GM10266 (cell line): ENCODE measurements at regions not wholly inside any gene's neighbourhood (a gene's known extent, or its start where the extent isn't known, plus 50 kb on each side); places are given as distances from the start of the nearest gene placed in this dataset.

ENCODE experiments used
- DNase-seq: peaks from one replicate; pipeline ENCODE4 v3.0.0; 2012; ENCODE audit errors: extremely low spot score
- CTCF ChIP-seq: IDR thresholded peaks from 2 replicates; pipeline ENCODE4 v1.5.1; 2012; ENCODE audit warnings: mild to moderate bottlenecking, low read depth; ENCODE audit not compliant: control insufficient read depth, insufficient read depth; ENCODE audit errors: missing control alignments

DNA sequence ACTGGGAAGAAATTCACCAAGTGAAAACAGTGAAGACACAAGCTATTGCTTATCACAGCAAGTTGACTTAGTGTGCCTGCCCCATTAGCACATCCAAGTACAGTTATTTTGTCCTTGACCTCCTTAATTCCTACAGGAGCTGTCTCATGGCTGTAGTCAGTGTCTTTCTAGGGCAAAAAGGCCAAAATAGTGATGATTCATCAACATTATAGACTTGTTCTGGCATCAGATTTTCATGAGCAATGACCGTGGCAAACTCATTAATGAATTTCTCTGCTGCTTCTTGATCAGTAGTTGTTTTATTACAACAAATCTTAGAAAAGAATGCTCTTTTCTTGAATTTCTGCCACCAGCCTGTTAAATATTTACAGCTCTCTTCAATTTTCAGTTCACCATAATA lies 1169.3 kb upstream of the DDX18 start:
- DNase-seq, result no peak
- TF ChIP-seq CTCF, result no peak

GRCh38 chr2:116668691-116669090 lies 1145.8 kb upstream of the DDX18 start:
- no peak for TF ChIP-seq CTCF
- DNase-seq, result no peak

DNA sequence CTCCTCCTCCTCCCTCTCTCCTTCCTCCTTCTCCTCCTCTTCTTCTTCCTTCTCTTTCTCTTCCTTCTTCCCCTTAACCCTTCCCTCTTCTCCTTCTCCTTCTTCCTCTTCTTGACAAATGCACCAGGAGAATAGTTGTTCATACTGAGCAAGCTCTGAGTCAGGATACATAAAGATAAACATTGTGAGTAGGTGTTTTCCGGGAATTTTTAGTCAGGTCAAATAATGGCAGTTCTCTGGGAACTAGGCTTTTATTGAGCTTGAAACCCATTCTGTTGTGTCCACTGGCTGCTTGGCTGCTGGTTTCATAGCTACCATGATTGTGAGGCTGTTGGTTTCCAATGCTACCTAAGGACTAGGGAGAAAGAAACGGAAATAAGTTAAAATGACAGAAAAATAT lies 1144.7 kb upstream of the DDX18 start:
- no peak for TF ChIP-seq CTCF

DNA sequence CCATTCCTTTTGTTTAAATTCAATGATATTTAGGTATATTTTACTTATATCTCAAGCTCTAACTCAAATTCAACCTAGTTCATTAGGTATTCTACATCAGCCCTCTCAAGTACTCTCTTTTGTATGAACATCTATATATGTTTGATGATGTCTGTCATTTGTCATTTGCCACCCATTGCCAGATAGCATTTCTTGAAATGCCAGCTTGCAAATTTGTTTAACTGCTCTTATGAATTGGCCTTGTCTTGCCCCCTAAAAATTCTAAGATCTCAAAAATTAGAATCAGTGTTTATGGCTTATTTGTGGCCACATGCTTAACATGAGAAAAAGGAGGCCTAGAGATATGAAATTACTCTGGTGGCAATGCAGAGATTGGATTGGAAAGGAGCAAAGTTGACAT lies 1140.3 kb upstream of the DDX18 start:
- TF ChIP-seq CTCF, result no peak
- no peak for DNase-seq

More for the DNA sequence above, 1144.7 kb upstream of the DDX18 start:
- no peak for DNase-seq

DNA sequence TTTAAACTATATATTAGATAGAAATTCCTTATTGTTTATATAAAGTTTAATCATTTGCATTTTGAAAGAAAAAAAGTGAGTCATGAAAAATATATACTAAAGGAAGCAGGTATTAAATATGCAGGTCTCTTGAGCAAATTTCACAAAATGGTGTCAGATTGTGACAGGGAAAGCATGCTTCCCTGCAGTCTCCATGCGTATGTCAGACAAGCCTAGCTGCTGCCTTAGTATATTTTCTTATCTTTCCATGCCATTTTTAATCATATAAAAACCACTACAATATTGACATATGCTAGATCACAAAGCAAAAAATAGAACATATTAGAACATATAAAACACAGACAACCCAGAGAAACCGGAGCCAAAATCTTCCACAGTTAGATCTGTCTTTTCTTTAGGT lies 1137.7 kb upstream of the DDX18 start:
- no peak for DNase-seq
- TF ChIP-seq CTCF, result no peak

DNA sequence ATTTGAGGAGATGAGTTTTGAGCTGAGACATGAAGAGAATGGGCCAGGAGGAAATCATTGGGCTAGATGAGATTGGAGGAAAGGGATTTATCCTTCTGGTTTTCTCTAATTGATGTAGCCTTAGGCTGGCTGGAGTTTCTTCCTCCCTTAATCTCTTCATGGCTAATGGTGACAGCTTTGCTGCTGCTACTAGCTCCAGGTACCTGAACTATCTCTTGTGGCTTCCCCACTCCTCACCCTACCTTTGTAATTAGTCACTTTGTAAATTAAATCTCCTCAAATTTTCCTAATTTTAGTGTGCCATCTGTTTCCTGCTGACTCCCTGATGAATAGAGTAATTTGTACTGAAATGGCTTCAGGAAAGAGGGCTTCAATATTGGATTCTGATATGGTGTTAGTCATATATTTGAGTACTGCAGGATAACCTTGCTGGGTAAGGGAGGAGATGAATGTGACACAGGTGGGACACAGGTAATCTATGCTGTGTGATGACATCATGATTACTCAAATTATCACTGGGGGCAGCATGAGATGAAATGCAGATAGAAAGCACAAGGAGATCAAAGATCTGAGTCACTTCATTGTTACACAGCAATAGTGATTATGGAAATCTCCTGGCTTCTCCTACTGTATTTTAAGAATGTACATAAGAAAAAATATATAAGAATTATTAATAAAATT lies 1134.1 kb upstream of the DDX18 start:
- no peak for DNase-seq

More for the DNA sequence above, 1134.1 kb upstream of the DDX18 start:
- TF ChIP-seq CTCF, result no peak
